Fibroblast of the aortic adventitia (primary cell): ENCODE measurements at regions not wholly inside any gene's neighbourhood (a gene's known extent, or its start where the extent isn't known, plus 50 kb on each side); places are given as distances from the start of the nearest gene placed in this dataset.

Source experiments
- DNase-seq: peaks from one replicate; pipeline ENCODE4 v3.0.0-alpha.2; 2010; ENCODE audit warnings: low read depth
- H3K4me3 ChIP-seq: 2 replicates; pipeline ENCODE4 v1.5.1; 2011; ENCODE audit warnings: low read depth, mild to moderate bottlenecking, control low read depth, low read length, moderate library complexity
- CTCF ChIP-seq: IDR thresholded peaks from 2 replicates; pipeline ENCODE4 v1.5.1; 2011; ENCODE audit warnings: mild to moderate bottlenecking, low read length, control low read depth, inconsistent platforms; ENCODE audit not compliant: insufficient read depth

- no peak for TF ChIP-seq CTCF
- DNase-seq: no peak
- no peak overlapping the region for H3K4me3 ChIP-seq
These were observed 414.9 kb downstream of the CYLC2 start for GRCh38 chr9:103410059-103410458.

- no peak for TF ChIP-seq CTCF
These were observed 432.6 kb downstream of the CYLC2 start for GRCh38 chr9:103427696-103428095.

GRCh38 chr9:103430469-103430868, 435.3 kb downstream of the CYLC2 start:
- H3K4me3 ChIP-seq: no peak overlapping the region
- no peak for TF ChIP-seq CTCF
- DNase-seq: no peak

More at GRCh38 chr9:103427696-103428095, 432.6 kb downstream of the CYLC2 start:
- no peak for DNase-seq
- no peak overlapping the region for H3K4me3 ChIP-seq

GRCh38 chr9:103431809-103432208, 436.7 kb downstream of the CYLC2 start:
- no peak for TF ChIP-seq CTCF
- no peak overlapping the region for H3K4me3 ChIP-seq
- DNase-seq: no peak

- DNase-seq: no peak
- TF ChIP-seq CTCF: no peak
- H3K4me3 ChIP-seq: no peak overlapping the region
These were observed 449.0 kb downstream of the CYLC2 start for GRCh38 chr9:103444176-103444575.

- no peak for DNase-seq
These were observed 463.7 kb downstream of the CYLC2 start for GRCh38 chr9:103458826-103459225.

More at GRCh38 chr9:103458826-103459225, 463.7 kb downstream of the CYLC2 start:
- TF ChIP-seq CTCF: no peak
- no peak overlapping the region for H3K4me3 ChIP-seq
